SW480 (cell line): ENCODE measurements at regions not wholly inside any gene's neighbourhood (a gene's known extent, or its start where the extent isn't known, plus 50 kb on each side); places are given as distances from the start of the nearest gene placed in this dataset.
"Not testable (repeated sequence)": the region's sequence is repeated elsewhere in the genome, so short reads cannot be mapped to it uniquely, and the experiment has no call there.

Experiments
- DNase-seq: peaks from one replicate; pipeline ENCODE4 v3.0.0-alpha.2; 2016; ENCODE audit warnings: low spot score

- DNase-seq: no peak
Observed at GRCh38 chr10:64416011-64416410, 894.8 kb downstream of the REEP3 start.

GRCh38 chr10:64419461-64419860 is 898.3 kb downstream of the REEP3 start:
- DNase-seq: no peak

- DNase-seq: no peak
Observed at GRCh38 chr10:64426745-64427144, 905.5 kb downstream of the REEP3 start.

GRCh38 chr10:64430690-64431323 is 909.6 kb downstream of the REEP3 start:
- DNase-seq: peak; percentile 7

GRCh38 chr10:64441872-64442271 is 920.7 kb downstream of the REEP3 start:
- DNase-seq: not testable (repeated sequence)

- DNase-seq: no peak
Observed at GRCh38 chr10:64444163-64444562, 923.0 kb downstream of the REEP3 start.

GRCh38 chr10:64444564-64444963 is 923.4 kb downstream of the REEP3 start:
- no peak for DNase-seq

- DNase-seq: no peak
Observed at GRCh38 chr10:64449603-64450002, 928.4 kb downstream of the REEP3 start.

GRCh38 chr10:64450312-64450711 is 929.1 kb downstream of the REEP3 start:
- no peak for DNase-seq

- no peak for DNase-seq
Observed at GRCh38 chr10:64454962-64455361, 933.8 kb downstream of the REEP3 start.

- DNase-seq: no peak
Observed at GRCh38 chr10:64458306-64458705, 937.1 kb downstream of the REEP3 start.

- DNase-seq: no peak
Observed at GRCh38 chr10:64463406-64463805, 942.2 kb downstream of the REEP3 start.

GRCh38 chr10:64465653-64466052 is 944.5 kb downstream of the REEP3 start:
- DNase-seq: no peak

- no peak for DNase-seq
Observed at GRCh38 chr10:64468219-64468618, 947.0 kb downstream of the REEP3 start.

- DNase-seq: no peak
Observed at GRCh38 chr10:64476506-64476905, 955.3 kb downstream of the REEP3 start.

GRCh38 chr10:64477791-64478190 is 956.6 kb downstream of the REEP3 start:
- DNase-seq: no peak

- no peak for DNase-seq
Observed at GRCh38 chr10:64484811-64485330, 963.7 kb downstream of the REEP3 start.

GRCh38 chr10:64486149-64486548 is 964.9 kb downstream of the REEP3 start:
- no peak for DNase-seq

GRCh38 chr10:64486901-64487300 is 965.7 kb downstream of the REEP3 start:
- DNase-seq: no peak

- DNase-seq: no peak
Observed at GRCh38 chr10:64494901-64495300, 973.7 kb downstream of the REEP3 start.

GRCh38 chr10:64497306-64497705 is 976.1 kb downstream of the REEP3 start:
- no peak for DNase-seq

- no peak for DNase-seq
Observed at GRCh38 chr10:64501807-64502206, 980.6 kb downstream of the REEP3 start.

GRCh38 chr10:64502936-64503335 is 981.7 kb downstream of the REEP3 start:
- DNase-seq: no peak

- DNase-seq: no peak
Observed at GRCh38 chr10:64503429-64503828, 982.2 kb downstream of the REEP3 start.
